A549 (cell line): ENCODE measurements at regions not wholly inside any gene's neighbourhood (a gene's known extent, or its start where the extent isn't known, plus 50 kb on each side); places are given as distances from the start of the nearest gene placed in this dataset.
A peak's percentile ranks its signal among the peaks of the same experiment; 100 is the strongest.

Experiments used
- ATAC-seq, 2 experiments: fragments of 200-7000 bp in 1 of 2; fragments of >200 bp in 1 of 2; cut with Nextera tagmentation in 1 of 2; cut with Tn5 transposase in 1 of 2; 3 replicates each; pipeline versions ENCODE4 v1.8.0 to v1.9.1; 2018 to 2020; ENCODE audit warnings: mild to moderate bottlenecking in 1 of 2, moderate library complexity in 1 of 2
- CTCF ChIA-PET: fragments of 300-600 bp; sonication (Branson Sonifier 250); formaldehyde crosslinking; extraction: SDS; loops from one replicate; lab custom pipeline; 2021; ENCODE audit warnings: antibody characterized with exemption, inconsistent platforms; lab: Yijun Ruan, JAX
- POLR2A ChIA-PET: fragments of 350-600 bp; formaldehyde crosslinking; extraction: SDS; loops from one replicate; lab custom pipeline; 2021; ENCODE audit warnings: antibody characterized with exemption, inconsistent platforms; lab: Yijun Ruan, JAX
- DNase-seq, 2 experiments: peaks; one replicate each; pipeline versions ENCODE4 v3.0.0 to v3.0.0-alpha.2; 2011 to 2016; ENCODE audit warnings: low read depth in 1 of 2, low spot score in 1 of 2
- FAIRE-seq: peaks from 2 replicates; lab custom pipeline; 2011; peaks lifted over from hg19 to GRCh38; lab: Jason Lieb, UNC
- H3K27ac ChIP-seq, 2 experiments: fragments of >200 bp; sonication (Bioruptor Twin); formaldehyde crosslinking; 3 replicates each; pipeline ENCODE4 v1.5.1; 2016 to 2017
- H3K4me1 ChIP-seq: fragments of >200 bp; sonication (Bioruptor Twin); formaldehyde crosslinking; 3 replicates; pipeline ENCODE4 v1.6.1; 2016
- H3K4me2 ChIP-seq: fragments of >200 bp; sonication (Bioruptor Twin); formaldehyde crosslinking; 3 replicates; pipeline ENCODE4 v1.6.1; 2016
- H3K4me3 ChIP-seq: fragments of >200 bp; sonication (Bioruptor Twin); formaldehyde crosslinking; 3 replicates; pipeline ENCODE4 v1.5.1; 2016
- H3K9me3 ChIP-seq: fragments of >200 bp; sonication (Bioruptor Twin); formaldehyde crosslinking; 3 replicates; pipeline ENCODE4 v1.6.1; 2016
- BCL3 ChIP-seq: fragments of >200 bp; sonication (Bioruptor Twin); formaldehyde crosslinking; IDR thresholded peaks from 3 replicates; pipeline ENCODE4 v1.6.1; 2016
- CTCF ChIP-seq: fragments of >200 bp; sonication (Bioruptor Twin); formaldehyde crosslinking; IDR thresholded peaks from 3 replicates; pipeline ENCODE4 v1.5.1; 2016
- EHMT2 ChIP-seq: fragments of 200-600 bp; sonication (generic); IDR thresholded peaks from 2 replicates; pipeline ENCODE4 v1.6.1; 2016; ENCODE audit warnings: antibody characterized with exemption, low read depth, mild to moderate bottlenecking, moderate library complexity
- ESRRA ChIP-seq: fragments of 150-350 bp; IDR thresholded peaks from 2 replicates; pipeline ENCODE4 v1.6.1; 2014; ENCODE audit warnings: mild to moderate bottlenecking, low read length, borderline replicate concordance
- FOSB ChIP-seq: fragments of 250-450 bp; sonication (Bioruptor Pico); IDR thresholded peaks from 2 replicates; pipeline ENCODE4 v1.5.0; 2020; ENCODE audit warnings: mild to moderate bottlenecking, moderate library complexity
- FOSL2 ChIP-seq, 2 experiments: fragments of 450-650 bp in 1 of 2; fragments of >200 bp in 1 of 2; sonication (Bioruptor Twin) in 1 of 2; formaldehyde crosslinking; IDR thresholded peaks; 2 replicates each; pipeline versions ENCODE4 v1.5.0 to v1.6.1; 2016 to 2020; ENCODE audit warnings: mild to moderate bottlenecking in 1 of 2, moderate library complexity in 1 of 2
- FOXS1 ChIP-seq: fragments of 250-450 bp; sonication (Bioruptor Pico); IDR thresholded peaks from 2 replicates; pipeline ENCODE4 v1.5.0; 2020; ENCODE audit warnings: mild to moderate bottlenecking, moderate library complexity
- HOXB5 ChIP-seq: fragments of 250-450 bp; sonication (Bioruptor Pico); IDR thresholded peaks from 2 replicates; pipeline ENCODE4 v1.5.0; 2020; ENCODE audit warnings: mild to moderate bottlenecking, moderate library complexity
- KDM5A ChIP-seq: fragments of 200-600 bp; sonication (generic); IDR thresholded peaks from 2 replicates; pipeline ENCODE4 v1.6.1; 2016; ENCODE audit warnings: antibody characterized with exemption, mild to moderate bottlenecking
- MAX ChIP-seq: IDR thresholded peaks from 2 replicates; pipeline ENCODE4 v1.6.1; 2012
- NPAS2 ChIP-seq: fragments of 250-450 bp; sonication (Bioruptor Pico); IDR thresholded peaks from 2 replicates; pipeline ENCODE4 v1.8.0; 2022; ENCODE audit warnings: mild to moderate bottlenecking, moderate library complexity, borderline replicate concordance
- POLR2A ChIP-seq: IDR thresholded peaks from 2 replicates; pipeline ENCODE4 v1.6.1; 2012; ENCODE audit warnings: mild to moderate bottlenecking, low read length
- POLR2AphosphoS2 ChIP-seq: conservative IDR thresholded peaks from 2 replicates; pipeline ENCODE4 v1.6.1; 2012; ENCODE audit warnings: low read length, improper control_type of control experiment, inconsistent platforms
- RARB ChIP-seq: fragments of 250-450 bp; sonication (Bioruptor Pico); IDR thresholded peaks from 2 replicates; pipeline ENCODE4 v1.8.0; 2021; ENCODE audit warnings: mild to moderate bottlenecking, moderate library complexity
- RFX5 ChIP-seq: fragments of 450-650 bp; IDR thresholded peaks from 2 replicates; pipeline ENCODE4 v1.7.1; 2014; ENCODE audit warnings: antibody characterized with exemption, mild to moderate bottlenecking, moderate library complexity
- RNF2 ChIP-seq: fragments of 200-600 bp; sonication (generic); IDR thresholded peaks from 2 replicates; pipeline ENCODE4 v1.6.1; 2016; ENCODE audit warnings: low read depth, mild to moderate bottlenecking, antibody characterized with exemption, moderate library complexity, borderline replicate concordance
- TFCP2L1 ChIP-seq: fragments of 250-450 bp; sonication (Bioruptor Pico); IDR thresholded peaks from 2 replicates; pipeline ENCODE4 v1.5.0; 2021; ENCODE audit warnings: mild to moderate bottlenecking
- TP53 ChIP-seq: fragments of 250-450 bp; sonication (Bioruptor Pico); IDR thresholded peaks from 2 replicates; pipeline ENCODE4 v1.5.0; 2021; ENCODE audit warnings: mild to moderate bottlenecking, moderate library complexity
- USF2 ChIP-seq: fragments of 450-650 bp; IDR thresholded peaks from 2 replicates; pipeline ENCODE4 v1.6.1; 2014; ENCODE audit warnings: antibody characterized with exemption
- ZC3H11A ChIP-seq: fragments of 450-650 bp; IDR thresholded peaks from 2 replicates; pipeline ENCODE4 v1.6.1; 2014; ENCODE audit warnings: antibody characterized with exemption, mild to moderate bottlenecking
- ZNF302 ChIP-seq: fragments of 250-450 bp; sonication (Bioruptor Pico); IDR thresholded peaks from 2 replicates; pipeline ENCODE4 v1.9.0; 2021; ENCODE audit warnings: inconsistent platforms, mild to moderate bottlenecking, moderate library complexity
- WGBS: methylation state at CpG from one replicate; pipeline ENCODE4 v1.1.6; 2017; ENCODE audit errors: missing lambda C conversion rate; 5-methylcytosine and 5-hydroxymethylcytosine counted together

GRCh38 chr6:1190366-1190765 lies 121.5 kb upstream of the FOXQ1 start:
- no peak for FAIRE-seq
- POLR2A ChIA-PET: no interaction called here
- H3K9me3 ChIP-seq: peaks cover 12% of the 10 kb centered on the region; the same call in 1 of the 3 replicates
- peak; percentile 38 to 70; a peak in 5 of 6 replicates for ATAC-seq
- H3K4me2 ChIP-seq: no peak overlapping the region
- no peaks in the 10 kb centered on the region for H3K4me1 ChIP-seq
- CTCF ChIA-PET: no interaction called here
- no peak overlapping the region for H3K27ac ChIP-seq
- WGBS: 8% methylated on average over 2 of the region's 5 CpGs
- peak; percentile 7 to 29 for DNase-seq
- H3K4me3 ChIP-seq: no peak overlapping the region
- TF ChIP-seq RFX5: no peak
- no peak for TF ChIP-seq EHMT2
- no peak for TF ChIP-seq TP53 (CRISPR knock-in tag)
- TF ChIP-seq FOSB (CRISPR knock-in tag): no peak
- TF ChIP-seq POLR2A: no peak
- TF ChIP-seq TFCP2L1 (CRISPR knock-in tag): no peak
- TF ChIP-seq USF2: no peak
- TF ChIP-seq FOSL2 (IDR thresholded peaks at IDR 0.05): no peak
- no peak for TF ChIP-seq FOSL2 (CRISPR knock-in tag; IDR thresholded peaks at IDR 0.05)
- TF ChIP-seq POLR2AphosphoS2: no peak
- no peak for TF ChIP-seq FOXS1 (CRISPR knock-in tag)
- no peak for TF ChIP-seq CTCF
- no peak for TF ChIP-seq ZC3H11A
- TF ChIP-seq ESRRA: no peak

- POLR2A ChIA-PET: no interaction called here
- Histone ChIP-seq H3K4me1 (no peaks in the 10 kb centered on the region), H3K9me3 (no peaks in the 10 kb centered on the region), H3K4me2 (no peak overlapping the region), H3K4me3 (no peak overlapping the region), H3K27ac (no peak overlapping the region)
- WGBS: 72% methylated on average over 3 of the region's 3 CpGs
- ATAC-seq: no peak
- CTCF ChIA-PET: interaction anchor here (0.9 kb wide), 2 partner anchors 148 to 214 kb away, joined by 3 read pairs; no protein-coding TSS in a partner anchor
- no peak for FAIRE-seq
- no peak for DNase-seq
- TF ChIP-seq NPAS2 (CRISPR knock-in tag) (no peak), HOXB5 (CRISPR knock-in tag) (no peak), FOSL2 (IDR thresholded peaks at IDR 0.05) (no peak), FOSL2 (CRISPR knock-in tag; IDR thresholded peaks at IDR 0.05) (no peak), KDM5A (no peak), ZNF302 (CRISPR knock-in tag) (no peak), MAX (no peak), RARB (no peak), BCL3 (no peak), RNF2 (no peak), TFCP2L1 (CRISPR knock-in tag) (no peak), POLR2AphosphoS2 (no peak), POLR2A (no peak)
Observed at GRCh38 chr6:1188199-1188598, 123.7 kb upstream of the FOXQ1 start.
